DMS153 (cell line): ENCODE measurements at regions not wholly inside any gene's neighbourhood (a gene's known extent, or its start where the extent isn't known, plus 50 kb on each side); places are given as distances from the start of the nearest gene placed in this dataset.
"Not testable (repeated sequence)": the region's sequence is repeated elsewhere in the genome, so short reads cannot be mapped to it uniquely, and the experiment has no call there.

Source experiments
- DNase-seq: peaks from one replicate; lab custom pipeline; 2025; lab: John Stamatoyannopoulos, UW

DNA sequence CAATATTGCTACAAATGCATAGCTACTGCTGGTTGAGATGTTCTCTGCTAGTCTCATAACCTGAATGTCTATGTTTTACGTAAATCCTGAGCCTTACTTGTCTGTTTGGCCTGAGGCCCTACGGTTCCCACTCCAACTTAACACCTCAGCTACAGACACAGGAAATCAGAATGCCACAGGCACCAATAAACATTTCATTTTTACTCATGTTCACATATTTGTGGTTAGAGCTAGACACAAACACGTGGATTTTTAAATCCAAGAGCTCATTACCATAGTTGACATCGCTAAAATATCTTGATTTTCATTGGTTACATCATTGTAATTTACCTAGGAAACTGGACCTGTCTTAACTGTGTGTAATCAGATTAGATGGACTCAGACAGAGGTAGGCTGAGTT lies 263.8 kb upstream of the CDH19 start:
- no peak for DNase-seq

DNA sequence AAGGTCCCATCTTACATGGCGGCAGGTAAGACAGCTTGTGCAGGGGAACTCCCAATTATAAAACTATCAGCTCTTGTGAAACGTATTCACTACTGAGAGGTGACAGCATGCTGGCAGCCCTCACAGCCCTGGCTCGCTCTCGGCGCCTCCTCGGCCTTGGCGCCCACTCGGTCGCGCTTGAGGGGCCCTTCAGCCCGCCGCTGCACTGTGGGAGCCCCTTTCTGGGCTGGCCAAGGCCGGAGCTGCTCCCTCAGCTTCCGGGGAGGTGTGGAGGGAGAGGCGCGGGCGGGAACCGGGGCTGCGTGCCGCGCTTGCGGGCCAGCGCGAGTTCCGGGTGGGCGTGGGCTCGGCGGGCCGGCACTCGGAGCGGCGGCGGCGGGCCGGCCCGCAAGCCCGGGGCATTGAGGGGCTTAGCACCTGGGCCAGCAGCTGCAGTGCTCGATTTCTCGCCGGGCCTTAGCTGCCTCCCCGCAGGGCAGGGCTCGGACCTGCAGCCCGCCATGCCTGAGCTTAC lies 262.6 kb upstream of the CDH19 start:
- not testable (repeated sequence) for DNase-seq

DNA sequence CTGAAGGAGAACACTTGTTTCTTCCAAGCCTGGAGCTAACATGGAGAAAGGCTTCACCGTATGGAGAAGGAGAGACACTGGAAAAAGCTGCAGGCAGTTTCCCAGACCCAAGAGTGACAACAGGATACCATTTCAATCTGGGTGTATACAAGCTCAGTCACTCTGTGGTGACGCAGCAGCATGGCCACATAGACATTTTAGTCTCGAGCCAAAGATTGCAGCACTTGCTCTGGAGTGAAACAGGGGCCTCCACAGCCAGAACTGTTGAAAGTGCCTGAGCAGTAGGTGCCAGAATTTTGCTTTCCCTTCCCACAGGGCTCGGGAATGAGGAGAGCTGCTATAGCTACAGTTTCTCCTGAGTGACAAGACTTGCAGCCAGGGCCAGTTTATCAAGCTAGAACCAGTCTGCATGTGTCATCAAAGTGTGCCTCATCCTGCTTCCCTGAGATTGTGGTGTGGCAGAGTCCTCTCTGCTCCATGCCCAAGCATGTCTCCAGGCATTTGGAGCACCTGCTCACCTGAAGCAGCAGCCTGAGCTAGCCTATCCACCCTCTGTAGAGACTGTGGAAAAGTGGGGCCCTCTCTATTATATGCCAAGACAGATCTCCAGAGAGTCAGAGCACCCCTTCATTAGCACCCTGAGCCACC lies 234.6 kb upstream of the CDH19 start:
- no peak for DNase-seq

DNA sequence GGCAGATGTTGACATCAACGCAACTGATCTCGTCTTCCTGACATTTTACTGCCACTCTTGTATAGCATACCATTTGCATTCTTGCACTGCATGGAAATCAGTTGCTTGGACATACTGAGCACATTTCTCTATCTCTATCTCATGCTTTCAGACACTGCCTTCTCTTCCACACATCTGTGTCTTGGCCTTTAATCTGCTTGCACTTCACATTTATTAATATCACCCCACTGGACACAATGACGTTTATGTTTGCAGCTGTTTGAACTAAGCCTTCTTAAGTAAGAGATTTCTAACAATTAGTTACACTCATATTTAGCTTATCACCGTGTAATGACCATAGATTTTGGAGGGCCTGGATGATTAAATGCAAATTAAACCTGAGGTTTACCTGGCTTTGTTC lies 229.8 kb upstream of the CDH19 start:
- DNase-seq: no peak

DNA sequence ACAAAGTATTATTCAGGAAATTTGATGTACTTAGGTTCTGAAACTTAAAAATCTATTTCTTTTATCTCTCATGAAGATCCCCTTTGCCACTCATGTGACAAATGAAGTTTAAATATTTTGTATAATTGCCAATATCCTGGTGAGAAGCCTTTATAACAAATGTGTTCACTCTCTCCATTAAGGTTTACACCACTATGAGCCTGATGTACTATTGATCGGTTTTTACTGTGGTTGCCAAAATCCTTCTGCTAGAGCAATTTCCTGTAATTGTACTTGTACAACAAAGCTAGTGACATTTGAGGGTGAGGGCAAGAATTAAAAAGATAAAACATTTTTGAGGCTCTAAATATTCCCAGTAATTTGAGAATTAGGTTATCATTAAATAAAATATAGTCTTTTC lies 222.3 kb upstream of the CDH19 start:
- DNase-seq: no peak

DNA sequence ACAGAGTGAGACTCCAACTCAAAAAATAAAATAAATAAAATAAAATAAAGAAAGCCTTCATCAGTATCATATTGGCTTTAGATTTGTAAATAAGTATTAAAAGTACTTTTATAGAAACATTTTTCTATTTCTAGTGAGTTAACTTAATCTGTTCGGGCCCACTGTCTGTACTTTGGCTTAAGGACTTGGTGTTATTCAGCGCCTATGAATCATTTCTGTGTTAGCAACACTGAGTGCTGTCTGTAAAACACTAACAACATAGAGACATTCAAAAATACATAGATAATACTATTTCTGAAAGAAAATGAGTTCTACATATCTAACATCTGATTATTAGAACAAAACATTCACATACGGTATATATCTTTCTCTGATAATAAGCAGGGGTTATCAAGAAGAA lies 221.5 kb upstream of the CDH19 start:
- DNase-seq: no peak

DNA sequence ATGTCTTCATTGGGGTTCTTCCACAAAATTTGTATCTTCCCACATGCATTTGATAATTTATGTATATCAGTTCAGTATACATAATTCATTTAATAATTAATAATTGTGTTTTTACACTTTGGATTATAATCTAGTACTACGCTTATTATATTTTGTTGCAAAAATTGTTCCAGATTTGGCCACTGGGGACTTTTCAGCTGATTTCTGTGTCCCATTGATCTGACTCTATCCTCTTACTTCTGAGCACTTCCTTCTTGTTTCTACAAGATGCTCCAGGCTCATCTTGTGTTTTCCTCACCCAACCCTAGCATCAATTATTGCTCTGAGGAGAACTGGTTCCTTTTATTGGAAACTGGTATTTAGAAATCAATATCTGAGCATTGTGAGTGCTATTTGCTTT lies 215.3 kb upstream of the CDH19 start:
- DNase-seq: no peak

DNA sequence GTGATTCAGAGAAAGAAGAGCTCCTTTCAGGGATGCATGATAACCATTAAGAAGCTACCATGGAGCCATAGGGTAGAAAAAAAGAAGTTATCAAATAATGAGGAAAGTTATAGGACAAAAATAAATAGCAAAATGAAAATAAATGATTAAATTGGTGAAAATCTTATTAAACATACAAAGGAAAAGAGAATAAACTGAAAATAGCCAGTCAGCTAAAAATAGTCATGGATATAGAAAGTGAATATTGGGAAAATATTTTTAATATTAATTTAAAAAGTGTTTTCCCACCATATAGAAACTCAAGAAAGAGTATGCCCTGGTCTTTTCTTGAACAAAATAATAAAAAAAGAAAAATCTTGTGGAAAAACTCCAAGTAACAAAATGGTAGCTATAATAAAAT lies 209.2 kb upstream of the CDH19 start:
- no peak for DNase-seq

DNA sequence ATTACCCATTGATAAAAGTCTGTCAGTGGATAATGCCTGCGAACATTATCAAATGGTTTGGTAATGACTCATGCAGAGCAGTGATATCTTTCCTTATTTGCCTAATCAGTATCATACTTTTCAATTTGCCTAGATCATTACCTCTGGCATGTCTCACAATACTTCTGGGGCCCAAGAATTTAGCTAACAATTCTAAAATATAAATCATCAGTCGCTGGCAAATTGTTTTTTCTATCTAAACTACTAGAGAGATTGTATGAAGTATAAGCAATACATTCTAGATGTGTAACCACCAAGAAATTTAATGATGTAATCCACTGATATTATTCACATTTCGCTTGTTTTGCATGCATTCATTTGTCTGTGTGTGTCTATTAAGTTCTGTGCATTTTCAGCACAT lies 191.2 kb upstream of the CDH19 start:
- DNase-seq: no peak

DNA sequence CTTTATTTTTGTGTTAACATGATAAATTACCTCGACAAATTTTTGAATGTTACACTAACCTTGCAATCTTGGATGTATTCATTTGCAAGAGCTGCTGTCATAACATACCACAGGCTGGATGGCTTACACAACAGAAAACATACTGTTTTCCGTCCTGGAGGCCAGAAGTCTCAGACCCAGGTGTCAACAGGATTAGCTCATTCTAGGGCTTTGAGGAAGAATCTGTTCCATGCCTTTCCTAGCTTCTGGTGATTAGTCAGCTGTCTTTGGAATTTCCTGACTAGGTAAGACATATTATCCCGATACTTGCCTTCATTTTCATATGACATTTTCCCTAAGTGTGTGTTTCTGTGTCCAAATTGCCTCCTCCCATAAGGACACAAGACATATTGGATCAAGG lies 188.6 kb upstream of the CDH19 start:
- DNase-seq: no peak

DNA sequence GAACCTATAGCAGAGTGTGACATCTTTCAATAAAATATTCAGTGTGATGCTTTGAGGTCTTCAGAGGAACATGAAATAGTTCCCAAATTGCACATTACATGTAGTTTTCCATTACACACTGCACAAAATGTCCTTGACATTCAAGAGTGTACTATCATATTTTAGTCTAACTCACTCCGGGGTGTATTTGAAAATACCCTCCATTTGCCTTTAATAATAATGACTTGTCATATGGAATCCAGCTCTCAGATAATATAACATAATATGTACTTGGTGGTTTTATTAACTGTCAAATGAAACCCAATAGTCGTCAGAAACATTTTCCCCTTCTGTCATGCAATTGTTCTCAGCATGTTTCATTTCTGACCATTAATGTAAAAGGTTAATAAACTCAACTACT lies 176.7 kb upstream of the CDH19 start:
- DNase-seq: no peak

DNA sequence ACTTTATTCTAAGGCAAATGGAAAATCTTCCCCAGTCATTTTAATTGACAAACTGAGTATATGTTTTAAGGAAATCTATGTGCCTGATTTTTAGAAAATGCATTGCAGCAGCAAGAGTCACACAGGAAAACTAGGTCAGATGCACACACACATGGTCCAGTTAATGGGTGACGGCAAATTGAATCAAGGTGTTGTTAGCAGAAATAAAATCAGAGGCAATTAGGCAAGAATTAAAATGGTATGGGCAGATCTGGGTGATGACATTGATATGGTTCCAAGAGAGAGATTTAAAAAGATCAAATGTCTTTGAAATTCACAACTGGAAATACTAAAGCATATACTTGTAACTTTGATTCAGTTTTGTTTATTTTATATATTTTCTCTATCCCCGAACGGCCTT lies 174.2 kb upstream of the CDH19 start:
- no peak for DNase-seq

DNA sequence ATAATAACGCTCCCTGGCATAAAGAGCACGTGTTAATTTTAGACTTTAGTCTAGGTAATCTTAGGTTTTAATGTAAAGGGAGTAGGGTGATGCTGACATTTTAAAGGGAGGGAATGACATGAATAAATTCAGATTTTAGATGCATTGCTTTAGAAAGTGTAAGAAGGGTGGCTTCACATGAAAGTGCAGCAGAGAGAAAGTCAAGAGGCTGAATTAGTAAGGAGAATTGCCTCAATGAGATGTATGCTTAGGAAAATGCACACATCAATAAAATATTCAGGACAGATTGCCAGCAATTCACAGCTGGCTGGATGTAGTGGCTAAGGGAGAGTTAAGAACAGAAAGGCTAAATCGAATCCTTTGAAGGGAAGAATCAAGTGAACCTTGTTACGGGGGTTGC lies 165.5 kb upstream of the CDH19 start:
- no peak for DNase-seq

DNA sequence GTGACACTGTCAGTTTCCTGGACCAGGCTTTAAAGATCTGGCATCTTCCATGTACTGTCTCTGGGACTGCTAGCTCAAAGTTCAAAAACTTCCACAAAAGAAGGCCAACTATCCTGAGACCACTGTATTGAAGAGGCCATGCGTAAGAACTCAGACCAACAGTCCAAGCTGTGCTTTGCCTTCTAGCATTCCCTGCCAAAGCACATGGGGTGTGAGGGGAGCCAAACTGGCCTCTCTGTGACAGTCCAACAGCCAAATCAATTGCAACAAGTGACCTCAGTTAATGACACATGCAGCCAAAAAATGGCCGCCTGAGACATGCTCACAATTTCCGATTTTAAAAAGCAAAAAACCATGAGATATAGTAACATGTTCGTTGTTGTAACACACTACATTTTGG lies 160.3 kb upstream of the CDH19 start:
- no peak for DNase-seq

DNA sequence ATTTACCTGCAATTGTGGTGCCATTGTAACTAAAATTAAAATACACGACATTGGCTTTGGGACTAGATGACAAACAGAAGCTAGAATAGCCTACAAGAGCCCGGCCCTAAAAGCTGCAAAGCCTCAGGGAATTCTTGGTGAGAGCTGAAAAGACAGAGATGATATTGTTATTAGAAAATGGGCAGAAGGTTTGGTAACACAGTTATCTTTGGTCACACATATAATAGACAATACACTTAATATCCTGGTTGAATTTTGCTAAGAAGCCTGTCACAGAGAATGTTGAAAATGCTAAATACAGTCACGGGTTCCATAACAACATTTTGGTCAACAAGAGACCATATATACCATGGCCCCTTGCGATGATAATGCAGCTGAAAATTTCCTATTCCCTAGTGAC lies 157.3 kb upstream of the CDH19 start:
- no peak for DNase-seq

DNA sequence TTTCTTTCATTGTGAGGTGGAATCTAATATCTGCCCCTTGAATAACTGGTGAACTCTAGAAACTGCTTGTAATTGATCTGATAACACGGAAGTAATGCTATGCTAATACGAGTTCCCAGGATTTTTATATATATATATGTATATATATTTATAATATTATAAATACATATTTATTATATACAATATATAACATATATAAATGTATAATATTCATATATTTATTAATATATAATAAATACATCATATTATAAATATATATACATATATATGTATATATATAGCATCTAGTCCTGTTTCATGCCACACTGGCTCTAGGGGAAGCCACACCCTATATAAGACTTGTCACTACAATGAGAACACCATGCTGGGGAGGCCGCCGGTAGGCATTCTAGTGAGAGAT lies 156.7 kb upstream of the CDH19 start:
- DNase-seq: no peak

DNA sequence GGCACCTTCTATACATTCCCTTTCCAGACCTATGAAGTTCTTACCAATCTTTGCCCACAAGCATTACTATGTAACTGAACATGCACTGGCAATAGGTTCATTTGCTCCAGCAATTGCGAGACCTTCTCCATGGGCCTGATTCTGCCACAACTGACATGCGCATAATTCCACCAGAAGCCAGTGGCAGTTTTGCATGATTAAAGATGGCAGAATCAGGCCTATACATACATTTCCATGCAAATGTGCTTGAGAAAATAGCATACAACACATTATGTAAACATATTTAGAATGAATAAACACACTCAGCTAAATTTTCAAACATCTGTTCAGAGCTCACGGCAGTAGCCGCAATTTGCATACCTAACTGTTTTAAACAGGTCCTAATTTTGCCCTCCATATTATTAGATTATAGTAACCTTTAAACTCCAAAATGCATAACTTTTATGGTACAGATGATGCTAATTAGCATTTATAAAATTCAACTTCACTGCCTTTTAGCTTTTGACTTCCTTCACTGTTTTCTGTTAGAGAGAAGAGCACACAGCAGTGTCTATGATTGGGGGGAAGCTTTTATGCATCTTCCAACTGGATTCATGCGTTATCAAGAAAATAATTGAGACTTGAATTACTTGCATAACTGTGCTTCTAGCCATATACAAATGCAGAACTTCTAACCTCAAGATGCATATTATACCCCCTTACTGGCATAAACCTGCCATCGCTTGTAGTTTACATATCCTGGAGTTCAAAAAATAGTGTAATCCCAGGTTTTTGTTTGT lies 155.3 kb upstream of the CDH19 start:
- no peak for DNase-seq

DNA sequence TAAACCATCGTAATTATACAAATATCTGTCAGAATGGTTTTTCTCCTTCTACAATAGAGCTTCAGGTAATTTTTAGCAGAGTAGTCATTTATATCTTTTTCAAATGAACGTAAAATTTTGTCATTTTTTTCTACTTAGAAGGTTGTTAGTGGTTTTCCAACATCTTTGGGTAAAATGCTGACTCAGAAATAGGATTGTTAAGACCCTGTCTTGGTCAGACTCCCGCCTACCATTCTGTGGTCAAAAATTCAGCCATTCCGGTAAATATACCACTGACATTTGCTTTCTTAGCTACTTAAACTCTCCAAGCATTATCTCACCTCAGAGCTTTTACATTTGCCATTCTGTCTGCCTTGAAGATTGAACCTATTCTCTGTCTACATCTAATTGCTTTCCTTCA lies 154.1 kb upstream of the CDH19 start:
- no peak for DNase-seq

DNA sequence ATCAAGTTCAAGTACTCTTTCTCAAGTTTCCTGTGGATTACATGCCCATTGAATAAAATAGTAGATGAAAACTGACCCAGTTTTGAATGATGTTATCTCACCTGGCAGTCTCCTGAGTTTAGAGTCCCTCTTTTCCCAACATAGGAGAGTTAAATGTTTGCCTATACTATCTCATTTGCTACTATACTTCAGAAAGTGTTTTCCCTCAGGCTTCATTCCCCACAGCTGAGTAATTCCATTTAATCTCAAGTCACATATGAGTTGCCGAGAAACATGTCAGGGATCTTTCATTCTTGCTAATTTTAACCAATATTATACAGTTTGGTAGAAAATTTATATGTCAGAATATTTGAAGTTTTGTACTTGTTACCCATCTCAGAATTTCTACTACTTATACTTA lies 150.4 kb upstream of the CDH19 start:
- DNase-seq: no peak

DNA sequence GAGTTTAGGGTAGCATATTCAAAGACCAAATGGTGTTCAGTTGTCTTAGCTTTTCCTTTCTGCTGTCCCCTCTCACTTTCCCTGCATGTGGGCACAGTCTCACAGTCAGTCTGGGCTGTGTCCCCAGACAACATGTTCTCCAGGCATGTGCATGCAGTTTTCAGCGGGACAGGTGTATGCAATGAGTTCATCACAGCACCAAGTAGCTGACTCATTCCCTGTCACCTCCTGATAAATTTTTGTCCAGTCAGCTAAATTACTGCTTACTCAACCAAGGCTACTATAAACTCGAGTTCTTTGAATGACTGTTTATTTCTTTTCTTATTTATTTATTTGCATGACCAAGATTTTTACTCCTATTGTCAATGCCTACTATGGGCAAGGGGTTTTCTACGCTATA lies 148.8 kb upstream of the CDH19 start:
- DNase-seq: no peak

DNA sequence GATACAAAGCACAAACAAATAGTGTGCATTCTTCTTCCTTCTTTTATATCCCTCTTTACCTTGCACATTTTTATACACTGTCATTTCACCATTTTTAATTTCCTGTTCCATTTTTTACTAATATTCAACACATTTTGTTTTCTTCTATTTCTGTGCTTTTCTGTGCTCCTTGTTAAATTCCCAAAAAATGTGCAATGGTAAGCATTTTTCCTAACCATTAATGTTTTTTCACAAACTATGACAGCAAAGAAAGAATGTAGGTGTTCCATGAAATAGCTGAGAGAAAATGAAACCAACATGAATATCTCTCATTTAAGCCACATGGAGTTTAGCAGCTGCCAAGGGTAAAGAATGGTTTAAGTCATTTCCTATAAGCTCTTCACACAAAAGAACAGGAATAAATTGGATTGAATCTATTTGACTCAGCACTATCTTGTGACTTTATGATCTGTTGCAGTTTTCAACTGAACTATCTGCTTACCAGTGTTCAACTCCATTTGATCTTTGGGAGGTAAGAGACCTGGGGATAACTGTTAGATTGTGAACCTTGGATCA lies 145.7 kb upstream of the CDH19 start:
- no peak for DNase-seq

DNA sequence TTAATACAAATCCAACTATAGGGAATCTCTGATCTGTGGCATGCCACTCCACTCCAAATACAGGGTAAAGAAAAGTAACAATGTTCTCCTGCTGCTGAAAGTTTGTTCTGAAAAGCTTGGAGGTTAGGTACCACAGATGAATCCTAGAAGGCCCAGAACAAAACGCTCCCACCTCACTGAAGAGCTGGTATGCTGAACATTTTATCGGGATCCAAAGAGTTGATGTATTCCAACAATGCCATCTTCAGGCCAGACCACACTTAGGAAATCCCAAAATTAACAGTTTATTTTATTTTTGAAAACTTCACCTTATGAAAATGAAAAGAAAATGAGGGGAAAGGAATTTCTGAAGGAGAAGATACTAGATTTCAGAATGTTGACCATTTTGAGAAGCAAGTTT lies 145.1 kb upstream of the CDH19 start:
- DNase-seq: no peak

DNA sequence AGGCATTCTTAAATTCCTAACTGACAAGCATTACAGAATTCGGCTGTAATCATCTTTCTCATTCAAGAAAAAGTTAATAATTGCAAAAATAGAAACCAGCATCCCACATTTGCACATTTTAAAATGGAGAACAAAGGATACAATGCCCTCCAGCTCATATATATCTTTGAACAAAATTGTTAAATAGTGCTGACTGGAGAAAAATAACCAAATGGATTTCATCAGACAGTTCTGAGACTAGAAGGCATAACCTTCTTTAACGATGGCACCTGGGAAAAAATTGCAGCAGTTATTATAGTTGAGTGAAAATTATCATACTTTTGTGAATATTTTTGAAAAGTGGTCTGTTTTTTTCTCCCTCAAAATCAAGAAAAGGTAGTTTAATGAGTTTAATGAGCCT lies 138.9 kb upstream of the CDH19 start:
- DNase-seq: no peak

DNA sequence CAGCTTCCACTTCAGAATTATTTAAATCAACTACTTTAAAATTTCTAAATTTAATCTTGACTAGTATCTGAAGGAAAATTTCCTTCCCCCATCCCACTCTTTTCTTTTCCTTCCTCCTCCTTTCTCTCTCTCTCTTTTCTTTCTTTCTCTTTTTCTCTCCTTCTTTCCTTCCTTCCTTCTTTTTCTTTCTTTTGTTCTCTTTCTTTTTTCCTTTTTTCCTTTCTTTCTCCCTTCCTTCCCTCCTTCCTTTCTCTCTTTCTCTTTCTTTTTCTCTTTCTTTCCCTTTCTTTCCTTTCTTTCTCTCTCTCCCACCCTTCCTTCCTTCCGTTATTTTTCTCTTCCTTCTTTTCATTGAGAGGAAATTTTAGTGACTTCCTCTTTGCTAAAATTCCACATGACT lies 132.0 kb upstream of the CDH19 start:
- no peak for DNase-seq
